CD4-positive, alpha-beta T cell treated with Interleukin-4 for 4 hours (primary cell): ENCODE measurements at regions not wholly inside any gene's neighbourhood (a gene's known extent, or its start where the extent isn't known, plus 50 kb on each side); places are given as distances from the start of the nearest gene placed in this dataset.
"Not testable (repeated sequence)": the region's sequence is repeated elsewhere in the genome, so short reads cannot be mapped to it uniquely, and the experiment has no call there.

ENCODE experiments used
- DNase-seq: peaks from one replicate; pipeline ENCODE4 v3.0.0-alpha.2; 2020

GRCh38 chrY:7588176-7588575, 676.6 kb upstream of the AMELY start:
- not testable (repeated sequence) for DNase-seq

DNA sequence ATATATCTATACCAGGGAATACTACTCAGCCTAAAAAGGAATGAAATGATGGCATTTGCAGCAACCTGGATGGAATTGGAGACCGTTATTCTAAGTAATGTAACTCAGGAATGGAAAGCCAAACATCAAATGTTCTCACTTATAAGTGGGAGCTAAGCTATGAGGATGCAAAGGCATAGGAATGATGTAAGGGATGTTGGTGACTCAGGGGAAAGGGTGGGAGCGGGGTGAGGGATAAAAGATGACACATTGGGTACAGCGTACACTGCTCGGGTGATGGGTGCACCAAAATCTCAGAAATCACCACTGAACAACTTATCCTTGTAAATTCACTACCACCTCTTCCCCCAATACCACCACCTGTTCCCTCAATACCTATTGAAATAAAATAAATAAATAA, 651.0 kb upstream of the AMELY start:
- no peak for DNase-seq

GRCh38 chrY:7557675-7558074, 646.1 kb upstream of the AMELY start:
- no peak for DNase-seq

GRCh38 chrY:7555006-7555405, 643.5 kb upstream of the AMELY start:
- no peak for DNase-seq

- DNase-seq, result no peak
Observed at GRCh38 chrY:7545060-7545459, 633.5 kb upstream of the AMELY start.

- no peak for DNase-seq
Observed at GRCh38 chrY:7544172-7544770, 632.7 kb upstream of the AMELY start.

GRCh38 chrY:7543506-7543905, 632.0 kb upstream of the AMELY start:
- DNase-seq, result no peak

- DNase-seq, result no peak
Observed at GRCh38 chrY:7542256-7542858, 630.8 kb upstream of the AMELY start.

GRCh38 chrY:7529396-7529795, 617.8 kb upstream of the AMELY start:
- DNase-seq, result no peak

DNA sequence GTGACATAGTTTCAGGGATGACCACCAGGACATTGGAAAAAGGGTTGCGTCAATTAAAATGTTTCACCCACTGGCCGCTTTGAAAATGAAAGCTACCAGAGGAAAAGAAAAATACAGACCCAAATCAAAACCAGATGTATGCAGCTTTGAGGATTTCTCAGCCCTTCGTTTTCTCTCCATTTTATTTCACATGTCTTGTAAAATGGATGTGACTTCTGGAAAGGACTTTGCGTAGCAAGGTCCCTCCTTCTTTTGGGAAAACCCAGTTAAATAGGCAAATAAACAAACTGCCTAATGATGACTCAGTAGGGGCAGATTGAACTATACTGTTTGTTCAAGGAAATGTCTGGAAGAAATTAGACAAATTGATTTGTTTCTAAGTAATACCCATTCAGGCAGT, 616.0 kb upstream of the AMELY start:
- DNase-seq, result not testable (repeated sequence)

DNA sequence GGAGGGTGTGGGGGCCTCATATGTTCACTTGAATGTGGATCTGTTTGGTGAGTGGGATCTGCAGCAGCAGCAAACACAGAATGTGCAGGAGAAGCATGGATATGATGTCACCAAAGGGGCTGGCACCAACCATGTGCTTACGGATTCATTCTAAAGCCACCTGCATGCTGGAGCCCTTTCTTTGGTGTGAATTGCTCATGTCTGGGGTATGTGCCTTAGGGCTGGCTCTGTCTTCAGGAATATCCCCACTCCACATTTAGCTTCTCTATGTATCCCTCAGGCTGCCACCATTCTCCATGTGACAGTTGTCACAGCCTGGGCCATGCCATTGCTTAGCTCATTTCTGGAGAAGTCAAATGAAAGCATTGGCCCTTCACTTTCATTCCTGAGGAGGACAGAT, 606.8 kb upstream of the AMELY start:
- DNase-seq, result no peak

DNA sequence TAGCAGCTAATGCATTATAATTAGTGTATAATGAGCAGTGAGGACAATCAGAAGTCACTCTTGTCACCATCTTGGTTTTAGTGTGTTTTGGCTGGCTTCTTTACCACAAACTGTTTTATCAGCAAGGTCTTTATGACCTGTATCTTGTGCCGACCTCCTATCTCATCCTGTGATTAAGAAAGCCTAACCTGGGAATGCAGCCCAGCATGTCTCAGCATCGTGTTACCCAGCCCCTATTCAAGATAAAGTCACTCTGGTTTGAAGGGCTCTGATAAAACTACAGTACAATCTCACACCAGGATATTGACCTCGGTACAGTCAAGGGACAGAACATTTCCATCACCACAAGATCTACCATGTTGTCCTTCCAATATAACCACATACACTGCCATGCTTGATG, 604.7 kb upstream of the AMELY start:
- no peak for DNase-seq

DNA sequence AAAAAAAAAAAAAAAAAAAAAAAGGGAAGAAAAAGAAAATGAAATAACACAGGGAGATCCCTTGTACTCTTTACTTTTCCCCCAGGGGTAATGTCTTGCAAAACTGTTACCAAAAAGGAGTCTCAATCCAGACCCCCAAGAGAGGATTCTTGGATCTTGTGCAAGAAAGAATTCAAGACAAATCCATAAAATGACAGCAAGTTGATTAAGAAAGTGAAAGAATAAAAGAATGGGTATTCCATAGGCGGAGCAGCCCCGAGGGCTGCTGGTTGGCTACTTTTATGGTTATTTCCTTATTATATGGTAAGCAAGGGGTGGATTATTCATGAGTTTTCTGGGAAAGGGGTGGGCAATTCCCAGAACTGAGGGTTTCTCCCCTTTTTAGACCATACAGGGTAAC, 604.3 kb upstream of the AMELY start:
- no peak for DNase-seq

DNA sequence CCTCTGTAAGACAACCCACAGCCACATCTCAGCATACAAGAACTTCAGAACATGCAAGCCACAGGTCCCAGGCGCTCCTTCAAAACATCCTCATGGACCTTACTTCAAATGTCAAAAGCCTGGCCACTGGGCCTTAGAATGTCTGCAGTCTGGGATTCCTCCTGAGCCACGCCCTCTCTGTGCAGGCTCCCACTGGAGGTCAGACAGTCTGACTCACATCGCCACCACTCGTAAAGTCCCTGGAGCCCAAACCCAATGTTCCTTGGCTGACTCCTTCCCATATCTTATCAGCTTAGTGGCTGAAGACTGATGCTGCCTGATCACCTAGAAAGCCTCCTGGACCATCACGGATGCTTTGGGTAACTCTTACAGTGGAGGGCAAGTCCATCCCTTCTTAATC, 591.3 kb upstream of the AMELY start:
- DNase-seq, result no peak

- no peak for DNase-seq
Observed at GRCh38 chrY:7501236-7501635, 589.7 kb upstream of the AMELY start.

GRCh38 chrY:7496001-7496400, 584.4 kb upstream of the AMELY start:
- DNase-seq, result no peak

- not testable (repeated sequence) for DNase-seq
Observed at GRCh38 chrY:7484455-7485285, 573.1 kb upstream of the AMELY start.

- DNase-seq, result no peak
Observed at GRCh38 chrY:7471976-7472375, 560.4 kb upstream of the AMELY start.

GRCh38 chrY:7470037-7470436, 558.5 kb upstream of the AMELY start:
- no peak for DNase-seq

GRCh38 chrY:7468951-7469745, 557.6 kb upstream of the AMELY start:
- DNase-seq, result no peak

GRCh38 chrY:7467796-7468520, 556.4 kb upstream of the AMELY start:
- DNase-seq, result no peak

- no peak for DNase-seq
Observed at GRCh38 chrY:7465185-7465621, 553.7 kb upstream of the AMELY start.

- DNase-seq, result no peak
Observed at GRCh38 chrY:7464742-7465141, 553.2 kb upstream of the AMELY start.
